Sigmoid colon (tissue), 6 donors: ENCODE measurements at regions not wholly inside any gene's neighbourhood (a gene's known extent, or its start where the extent isn't known, plus 50 kb on each side); places are given as distances from the start of the nearest gene placed in this dataset.

Experiments used
- DNase-seq: peaks from one replicate; pipeline ENCODE4 v3.0.0-alpha.2; 2019
- H3K27ac ChIP-seq, 4 donors: fragments of 200-600 bp; sonication (generic); one replicate each; pipeline ENCODE4 v1.5.1; 2016 to 2019; ENCODE audit warnings: mild to moderate bottlenecking in 1 of 4
- H3K27me3 ChIP-seq, 3 donors: fragments of 200-600 bp; sonication (generic); one replicate each; pipeline ENCODE4 v1.5.1; 2019; ENCODE audit warnings: mild to moderate bottlenecking in 1 of 3
- H3K36me3 ChIP-seq, 4 donors: fragments of 200-600 bp; sonication (generic); one replicate each; pipeline ENCODE4 v1.5.1; 2016 to 2019
- H3K4me1 ChIP-seq, 4 donors: fragments of 200-600 bp; sonication (generic); one replicate each; pipeline ENCODE4 v1.5.1; 2017 to 2019
- H3K4me3 ChIP-seq, 4 donors: fragments of 200-600 bp; sonication (generic); one replicate each; pipeline ENCODE4 v1.5.1; 2017 to 2019; ENCODE audit warnings: mild to moderate bottlenecking in 2 of 4, moderate library complexity in 1 of 4
- H3K9me3 ChIP-seq, 4 donors: fragments of 200-600 bp in 3 of 4; sonication (generic) in 3 of 4; one replicate each; pipeline versions ENCODE4 v1.5.1 to v1.6.1; 2013 to 2019
- EP300 ChIP-seq, 4 donors: sonication (generic); formaldehyde crosslinking; IDR thresholded peaks; one replicate each; pipeline ENCODE4 v1.6.1; 2017; ENCODE audit warnings: antibody characterized with exemption in 4 of 4
- POLR2A ChIP-seq, 2 donors: fragments of 450-650 bp; IDR thresholded peaks; one replicate each; pipeline ENCODE4 v1.6.1; 2016; ENCODE audit warnings: antibody characterized with exemption in 2 of 2, mild to moderate bottlenecking in 2 of 2, moderate library complexity in 2 of 2
- POLR2AphosphoS5 ChIP-seq, 4 donors: sonication (generic); formaldehyde crosslinking; IDR thresholded peaks; one replicate each; pipeline ENCODE4 v1.6.1; 2017; ENCODE audit warnings: antibody characterized with exemption in 4 of 4
- WGBS, 2 donors: extraction: QIAGEN DNeasy Blood & Tissue Kit; methylation state at CpG; one replicate each; pipeline ENCODE4 v1.1.7; 2013; 5-methylcytosine and 5-hydroxymethylcytosine counted together
- intact Hi-C: fragments of 100-400 bp; cut with DNase I; formaldehyde crosslinking; loops from one replicate; pipeline ENCODE4 v1.15.1; 2023
- TF ChIP-seq, protein P1 (sequence below), 4 experiments: fragments of 450-650 bp in 3 of 4; fragments of 200-600 bp in 1 of 4; IDR thresholded peaks; one replicate each; pipeline ENCODE4 v1.5.1; 2016 to 2019; ENCODE audit warnings: antibody characterized with exemption in 4 of 4, mild to moderate bottlenecking in 3 of 4, moderate library complexity in 2 of 4
- donor health status: healthy with polysubstance abuse.
- donor health status: healthy.

GRCh38 chr20:21017528-21018085 lies 88.6 kb downstream of the LINC00237 start:
- H3K4me3 ChIP-seq: no peak overlapping the region
- no peaks in the 10 kb centered on the region for H3K9me3 ChIP-seq
- H3K4me1 ChIP-seq: no peaks in the 10 kb centered on the region
- H3K36me3 ChIP-seq: no peaks in the 10 kb centered on the region
- intact Hi-C loops: no loop called here
- 54 to 59% methylated on average over 11 of the region's 11 CpGs for WGBS, 2 donors
- H3K27ac ChIP-seq: no peak overlapping the region
- H3K27me3 ChIP-seq: peaks cover 0 to 36% (median 12%) of the 10 kb centered on the region in 3 donors
- TF ChIP-seq POLR2AphosphoS5 (IDR thresholded peaks at IDR 0.05): no peak
- TF ChIP-seq, protein P1, sequence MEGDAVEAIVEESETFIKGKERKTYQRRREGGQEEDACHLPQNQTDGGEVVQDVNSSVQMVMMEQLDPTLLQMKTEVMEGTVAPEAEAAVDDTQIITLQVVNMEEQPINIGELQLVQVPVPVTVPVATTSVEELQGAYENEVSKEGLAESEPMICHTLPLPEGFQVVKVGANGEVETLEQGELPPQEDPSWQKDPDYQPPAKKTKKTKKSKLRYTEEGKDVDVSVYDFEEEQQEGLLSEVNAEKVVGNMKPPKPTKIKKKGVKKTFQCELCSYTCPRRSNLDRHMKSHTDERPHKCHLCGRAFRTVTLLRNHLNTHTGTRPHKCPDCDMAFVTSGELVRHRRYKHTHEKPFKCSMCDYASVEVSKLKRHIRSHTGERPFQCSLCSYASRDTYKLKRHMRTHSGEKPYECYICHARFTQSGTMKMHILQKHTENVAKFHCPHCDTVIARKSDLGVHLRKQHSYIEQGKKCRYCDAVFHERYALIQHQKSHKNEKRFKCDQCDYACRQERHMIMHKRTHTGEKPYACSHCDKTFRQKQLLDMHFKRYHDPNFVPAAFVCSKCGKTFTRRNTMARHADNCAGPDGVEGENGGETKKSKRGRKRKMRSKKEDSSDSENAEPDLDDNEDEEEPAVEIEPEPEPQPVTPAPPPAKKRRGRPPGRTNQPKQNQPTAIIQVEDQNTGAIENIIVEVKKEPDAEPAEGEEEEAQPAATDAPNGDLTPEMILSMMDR (IDR thresholded peaks at IDR 0.05): no peak
- no peak for TF ChIP-seq POLR2A (IDR thresholded peaks at IDR 0.05)
- DNase-seq: no peak

DNA sequence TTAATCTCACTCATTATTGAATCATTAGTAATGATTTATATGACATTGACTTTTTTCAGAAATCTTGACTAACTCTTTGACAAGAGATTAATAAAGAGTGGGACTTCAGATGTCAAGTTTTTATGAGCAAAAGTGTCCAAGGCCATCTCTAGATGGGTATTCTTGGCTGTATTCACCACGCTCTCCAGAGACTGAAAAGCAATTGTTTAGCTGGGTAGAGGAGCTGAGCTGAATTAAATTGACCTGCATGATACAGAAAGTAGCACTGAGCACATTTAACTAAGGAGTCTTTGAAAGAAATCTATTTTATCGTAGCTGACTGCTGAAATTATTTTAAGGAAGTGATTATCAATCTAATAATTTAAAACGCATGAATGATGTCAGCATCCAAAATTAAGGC lies 89.4 kb downstream of the LINC00237 start:
- Histone ChIP-seq H3K27me3 (peaks cover 0 to 32% (median 12%) of the 10 kb centered on the region in 3 donors), H3K4me3 (no peak overlapping the region), H3K36me3 (no peaks in the 10 kb centered on the region), H3K27ac (no peak overlapping the region), H3K9me3 (no peaks in the 10 kb centered on the region), H3K4me1 (no peaks in the 10 kb centered on the region)
- intact Hi-C loops: no loop called here
- WGBS, 2 donors: 85 to 87% methylated on average over 3 of the region's 3 CpGs
- DNase-seq: no peak
- no peak for TF ChIP-seq POLR2AphosphoS5 (IDR thresholded peaks at IDR 0.05)
- TF ChIP-seq POLR2A (IDR thresholded peaks at IDR 0.05): no peak
- no peak for TF ChIP-seq EP300 (IDR thresholded peaks at IDR 0.05)
- TF ChIP-seq, protein P1 (IDR thresholded peaks at IDR 0.05): no peak

- H3K27me3 ChIP-seq: peaks cover 0 to 10% (median 0%) of the 10 kb centered on the region in 3 donors
- WGBS, 2 donors: 16 to 58% methylated on average over 1 of the region's 1 CpG
- H3K4me3 ChIP-seq: no peak overlapping the region
- no peaks in the 10 kb centered on the region for H3K36me3 ChIP-seq
- no peak overlapping the region for H3K27ac ChIP-seq
- H3K9me3 ChIP-seq: no peaks in the 10 kb centered on the region
- intact Hi-C loops: no loop called here
- TF ChIP-seq POLR2A (IDR thresholded peaks at IDR 0.05) (no peak), EP300 (IDR thresholded peaks at IDR 0.05) (no peak), POLR2AphosphoS5 (IDR thresholded peaks at IDR 0.05) (no peak)
- TF ChIP-seq, protein P1 (IDR thresholded peaks at IDR 0.05): no peak
- no peaks in the 10 kb centered on the region for H3K4me1 ChIP-seq
- DNase-seq: no peak
Measured at GRCh38 chr20:21014528-21014927, 91.6 kb downstream of the LINC00237 start.

DNA sequence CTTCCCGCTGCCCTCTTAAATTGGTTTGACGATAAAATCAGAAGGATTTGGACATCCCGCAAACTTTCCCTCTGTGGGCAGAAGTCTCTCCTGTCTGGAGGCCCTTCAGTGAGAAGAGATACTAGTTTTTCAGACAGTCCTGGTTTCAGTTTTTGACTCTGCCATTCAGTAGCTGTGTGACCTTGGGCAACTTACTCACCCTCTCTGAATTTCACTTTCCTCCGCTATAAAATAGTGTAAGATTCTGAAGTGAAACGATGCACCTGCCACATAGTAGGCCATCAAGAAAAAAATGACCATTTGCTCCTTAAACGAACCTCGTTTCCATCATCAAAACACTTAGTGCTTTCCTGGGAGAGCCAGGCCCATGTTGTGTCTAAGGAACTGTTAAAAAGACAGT lies 97.2 kb downstream of the LINC00237 start:
- no peaks in the 10 kb centered on the region for H3K9me3 ChIP-seq
- H3K27me3 ChIP-seq: no peaks in the 10 kb centered on the region
- no peaks in the 10 kb centered on the region for H3K36me3 ChIP-seq
- DNase-seq: no peak
- H3K27ac ChIP-seq: no peak overlapping the region
- intact Hi-C loops: no loop called here
- no peaks in the 10 kb centered on the region for H3K4me1 ChIP-seq
- TF ChIP-seq EP300 (IDR thresholded peaks at IDR 0.05) (no peak), POLR2A (IDR thresholded peaks at IDR 0.05) (no peak), POLR2AphosphoS5 (IDR thresholded peaks at IDR 0.05) (no peak)
- TF ChIP-seq, protein P1 (IDR thresholded peaks at IDR 0.05): no peak
- WGBS, 2 donors: 77 to 85% methylated on average over 7 of the region's 7 CpGs
- H3K4me3 ChIP-seq: no peak overlapping the region

DNA sequence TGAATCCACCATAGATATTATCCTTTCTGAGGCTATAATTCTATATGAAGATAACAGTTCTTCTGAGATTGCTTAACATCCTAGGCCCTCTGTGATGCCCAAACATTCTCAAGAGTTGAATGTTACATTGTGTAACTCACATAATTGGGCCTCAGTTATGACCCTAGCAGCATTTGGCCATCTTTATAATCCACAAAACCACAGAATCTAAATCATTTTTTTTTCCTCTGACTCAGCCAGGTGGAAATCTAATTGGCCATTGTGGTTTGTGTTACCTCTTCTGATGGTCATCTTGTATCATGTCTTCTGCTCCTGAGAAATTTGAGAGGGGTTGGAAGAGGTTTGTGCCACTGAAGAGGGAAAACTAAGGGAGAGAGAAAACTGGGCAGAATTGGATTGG lies 99.5 kb downstream of the LINC00237 start:
- TF ChIP-seq EP300 (IDR thresholded peaks at IDR 0.05) (no peak), POLR2AphosphoS5 (IDR thresholded peaks at IDR 0.05) (no peak), POLR2A (IDR thresholded peaks at IDR 0.05) (no peak)
- TF ChIP-seq, protein P1 (IDR thresholded peaks at IDR 0.05): no peak
- Histone ChIP-seq H3K4me1 (no peaks in the 10 kb centered on the region), H3K9me3 (no peaks in the 10 kb centered on the region), H3K27ac (no peak overlapping the region), H3K27me3 (no peaks in the 10 kb centered on the region), H3K4me3 (no peak overlapping the region), H3K36me3 (no peaks in the 10 kb centered on the region)
- intact Hi-C loops: no loop called here
- no peak for DNase-seq
